NB4 (cell line): ENCODE measurements at regions not wholly inside any gene's neighbourhood (a gene's known extent, or its start where the extent isn't known, plus 50 kb on each side); places are given as distances from the start of the nearest gene placed in this dataset.

Experiments used
- CTCF ChIP-seq: IDR thresholded peaks from one replicate; pipeline ENCODE4 v1.5.1; 2012; ENCODE audit warnings: low read depth, low read length
- MAX ChIP-seq: IDR thresholded peaks from 2 replicates; pipeline ENCODE4 v1.6.1; 2011; ENCODE audit warnings: low read depth, low read length
- MYC ChIP-seq: IDR thresholded peaks from 2 replicates; pipeline ENCODE4 v1.6.1; 2011; ENCODE audit warnings: low read depth, low read length
- POLR2A ChIP-seq: IDR thresholded peaks from 2 replicates; pipeline ENCODE4 v1.6.1; 2011; ENCODE audit warnings: mild to moderate bottlenecking; ENCODE audit not compliant: insufficient read length; ENCODE audit errors: extremely low read depth

DNA sequence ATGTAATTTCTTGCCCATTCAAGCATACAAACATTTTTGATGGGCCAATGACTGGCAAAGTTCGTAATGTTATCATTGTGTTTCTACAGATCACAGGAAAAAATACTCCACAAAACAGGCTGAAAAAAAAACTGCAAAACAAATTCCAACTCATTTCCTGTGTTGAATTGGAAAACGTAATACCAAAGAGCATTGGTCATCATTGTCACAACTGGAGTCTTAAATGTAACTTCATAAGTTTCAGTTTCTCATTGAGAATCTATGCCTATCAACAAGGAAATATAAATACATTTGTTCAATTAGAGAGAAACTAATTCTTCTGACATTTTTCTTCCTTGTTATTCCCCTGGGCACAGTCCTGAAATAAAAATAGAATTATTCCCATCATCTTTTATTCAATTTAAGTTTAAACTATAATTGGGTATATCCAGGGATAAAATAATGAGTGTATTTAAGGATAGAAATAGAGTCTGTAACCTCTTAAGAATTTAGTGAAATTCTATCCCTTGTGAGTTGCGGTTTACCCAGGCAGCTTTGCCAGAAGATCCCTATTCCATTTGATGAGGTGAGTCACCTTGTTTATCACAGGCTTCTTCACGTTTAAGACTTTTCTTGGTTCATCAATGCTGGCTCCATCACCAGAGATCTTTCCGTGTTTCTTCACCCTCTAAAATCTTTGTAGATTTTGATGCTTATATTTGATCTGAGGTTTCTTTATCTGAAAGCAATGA lies 112.7 kb upstream of the ITGA1 start:
- TF ChIP-seq MYC, result no peak
- TF ChIP-seq CTCF, result no peak
- no peak for TF ChIP-seq POLR2A
- no peak for TF ChIP-seq MAX
